DOHH2 (cell line): ENCODE measurements at regions not wholly inside any gene's neighbourhood (a gene's known extent, or its start where the extent isn't known, plus 50 kb on each side); places are given as distances from the start of the nearest gene placed in this dataset.

Experiments
- H3F3A ChIP-seq: fragments of 200-600 bp; sonication (generic), shearing (Covaris generic); 2 replicates; pipeline ENCODE4 v1.6.0; 2016; ENCODE audit warnings: antibody characterized with exemption, mild to moderate bottlenecking; ENCODE audit not compliant: control insufficient read depth, insufficient read depth
- H3K27ac ChIP-seq: fragments of 200-600 bp; sonication (generic); 2 replicates; pipeline ENCODE4 v1.5.1; 2014; ENCODE audit warnings: low read depth, mild to moderate bottlenecking, low read length, moderate library complexity
- H3K27me3 ChIP-seq: fragments of 200-600 bp; sonication (generic); 2 replicates; pipeline ENCODE4 v1.6.1; 2014; ENCODE audit warnings: mild to moderate bottlenecking, low read length, mixed read lengths; ENCODE audit not compliant: control insufficient read depth
- H3K36me3 ChIP-seq: fragments of 200-600 bp; sonication (generic); 2 replicates; pipeline ENCODE4 v1.6.1; 2014; ENCODE audit warnings: mild to moderate bottlenecking, low read length, moderate library complexity, mixed read lengths; ENCODE audit not compliant: control insufficient read depth
- H3K4me1 ChIP-seq: fragments of 200-600 bp; sonication (generic); 2 replicates; pipeline ENCODE4 v1.6.1; 2014; ENCODE audit warnings: mild to moderate bottlenecking, low read length, mixed read lengths; ENCODE audit not compliant: control insufficient read depth
- H3K4me2 ChIP-seq: fragments of 200-600 bp; sonication (generic); 2 replicates; pipeline ENCODE4 v1.6.0; 2014; ENCODE audit warnings: mild to moderate bottlenecking, low read length, moderate library complexity
- H3K4me3 ChIP-seq: fragments of 200-600 bp; sonication (generic); 2 replicates; pipeline ENCODE4 v1.5.1; 2014; ENCODE audit warnings: mild to moderate bottlenecking, low read length, mixed read lengths
- H3K79me2 ChIP-seq: fragments of 200-600 bp; sonication (generic); 2 replicates; pipeline ENCODE4 v1.6.1; 2014; ENCODE audit warnings: mild to moderate bottlenecking, low read length, mixed read lengths; ENCODE audit not compliant: control insufficient read depth
- H3K9me2 ChIP-seq: fragments of 200-600 bp; sonication (generic); replicated peaks from 2 replicates; pipeline ENCODE4 v1.6.1; 2014; ENCODE audit warnings: mild to moderate bottlenecking, low read length, mixed read lengths; ENCODE audit not compliant: control insufficient read depth
- H3K9me3 ChIP-seq: fragments of 200-600 bp; sonication (generic); 2 replicates; pipeline ENCODE4 v1.6.1; 2014; ENCODE audit warnings: antibody characterized with exemption, low read length, mixed read lengths; ENCODE audit not compliant: control insufficient read depth, insufficient read depth
- H4K20me1 ChIP-seq: fragments of 200-600 bp; sonication (generic); 2 replicates; pipeline ENCODE4 v1.6.0; 2014; ENCODE audit warnings: low read depth, mild to moderate bottlenecking, antibody characterized with exemption, low read length, moderate library complexity; ENCODE audit not compliant: control insufficient read depth, insufficient read depth
- EZH2phosphoT487 ChIP-seq: fragments of 200-600 bp; sonication (generic); IDR thresholded peaks from 2 replicates; pipeline ENCODE4 v1.6.1; 2017; ENCODE audit warnings: borderline replicate concordance, mild to moderate bottlenecking, antibody characterized with exemption, low read length, moderate library complexity, mixed read lengths
- TF ChIP-seq, protein P1 (sequence below): fragments of 200-600 bp; sonication (generic); IDR thresholded peaks from one replicate; pipeline ENCODE4 v1.5.1; 2014; ENCODE audit warnings: antibody characterized with exemption, mild to moderate bottlenecking, low read depth, low read length; ENCODE audit not compliant: poor library complexity, severe bottlenecking

DNA sequence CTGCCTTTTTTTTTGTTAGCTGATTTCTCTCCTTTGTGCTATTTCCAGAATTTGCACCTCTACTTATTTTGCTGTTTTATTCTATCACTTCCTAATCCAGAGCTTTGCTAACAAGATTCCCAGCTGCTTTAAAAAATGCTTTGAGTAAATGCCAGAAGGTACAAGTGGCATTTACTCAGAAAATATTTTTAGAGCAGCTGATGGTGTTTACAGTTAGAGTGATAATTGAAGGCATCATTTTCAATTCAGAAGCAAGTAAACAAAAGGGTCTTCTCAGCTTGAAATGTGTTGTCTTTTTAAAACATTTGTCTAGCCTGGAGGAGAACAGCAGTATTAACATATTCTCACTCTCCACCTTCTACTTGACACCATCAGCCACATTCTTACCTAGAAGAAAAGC is 99.9 kb downstream of the OTOR start:
- Histone ChIP-seq H3K79me2 (no peaks in the 10 kb centered on the region), H3K27ac (no peak overlapping the region), H3K4me1 (no peaks in the 10 kb centered on the region), H3K4me3 (no peak overlapping the region), H3K9me2 (no peaks in the 10 kb centered on the region), H3K4me2 (no peak overlapping the region), H4K20me1 (no peaks in the 10 kb centered on the region), H3K27me3 (no peaks in the 10 kb centered on the region), H3K9me3 (no peaks in the 10 kb centered on the region), H3K36me3 (no peaks in the 10 kb centered on the region), H3F3A (no peaks in the 10 kb centered on the region)
- no peak for TF ChIP-seq EZH2phosphoT487
- TF ChIP-seq, protein P1, sequence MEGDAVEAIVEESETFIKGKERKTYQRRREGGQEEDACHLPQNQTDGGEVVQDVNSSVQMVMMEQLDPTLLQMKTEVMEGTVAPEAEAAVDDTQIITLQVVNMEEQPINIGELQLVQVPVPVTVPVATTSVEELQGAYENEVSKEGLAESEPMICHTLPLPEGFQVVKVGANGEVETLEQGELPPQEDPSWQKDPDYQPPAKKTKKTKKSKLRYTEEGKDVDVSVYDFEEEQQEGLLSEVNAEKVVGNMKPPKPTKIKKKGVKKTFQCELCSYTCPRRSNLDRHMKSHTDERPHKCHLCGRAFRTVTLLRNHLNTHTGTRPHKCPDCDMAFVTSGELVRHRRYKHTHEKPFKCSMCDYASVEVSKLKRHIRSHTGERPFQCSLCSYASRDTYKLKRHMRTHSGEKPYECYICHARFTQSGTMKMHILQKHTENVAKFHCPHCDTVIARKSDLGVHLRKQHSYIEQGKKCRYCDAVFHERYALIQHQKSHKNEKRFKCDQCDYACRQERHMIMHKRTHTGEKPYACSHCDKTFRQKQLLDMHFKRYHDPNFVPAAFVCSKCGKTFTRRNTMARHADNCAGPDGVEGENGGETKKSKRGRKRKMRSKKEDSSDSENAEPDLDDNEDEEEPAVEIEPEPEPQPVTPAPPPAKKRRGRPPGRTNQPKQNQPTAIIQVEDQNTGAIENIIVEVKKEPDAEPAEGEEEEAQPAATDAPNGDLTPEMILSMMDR: no peak

- H3K9me3 ChIP-seq: no peaks in the 10 kb centered on the region
- no peak overlapping the region for H3K4me3 ChIP-seq
- no peaks in the 10 kb centered on the region for H3K4me1 ChIP-seq
- H3K27me3 ChIP-seq: no peaks in the 10 kb centered on the region
- H3K79me2 ChIP-seq: no peaks in the 10 kb centered on the region
- H3K4me2 ChIP-seq: no peak overlapping the region
- no peaks in the 10 kb centered on the region for H3K36me3 ChIP-seq
- no peaks in the 10 kb centered on the region for H3K9me2 ChIP-seq
- TF ChIP-seq, protein P1: no peak
- no peak for TF ChIP-seq EZH2phosphoT487
- H3F3A ChIP-seq: no peaks in the 10 kb centered on the region
- H4K20me1 ChIP-seq: no peaks in the 10 kb centered on the region
- no peak overlapping the region for H3K27ac ChIP-seq
These were observed 100.4 kb downstream of the OTOR start for GRCh38 chr20:16848526-16848925.

- H3K4me3 ChIP-seq: no peak overlapping the region
- no peak for TF ChIP-seq EZH2phosphoT487
- TF ChIP-seq, protein P1: no peak
- H3K36me3 ChIP-seq: no peaks in the 10 kb centered on the region
- no peaks in the 10 kb centered on the region for H3K9me3 ChIP-seq
- H3K79me2 ChIP-seq: no peaks in the 10 kb centered on the region
- H4K20me1 ChIP-seq: no peaks in the 10 kb centered on the region
- H3K4me1 ChIP-seq: no peaks in the 10 kb centered on the region
- no peak overlapping the region for H3K27ac ChIP-seq
- H3K27me3 ChIP-seq: no peaks in the 10 kb centered on the region
- no peak overlapping the region for H3K4me2 ChIP-seq
- no peaks in the 10 kb centered on the region for H3K9me2 ChIP-seq
- H3F3A ChIP-seq: no peaks in the 10 kb centered on the region
These were observed 112.8 kb downstream of the OTOR start for GRCh38 chr20:16860914-16861313.

DNA sequence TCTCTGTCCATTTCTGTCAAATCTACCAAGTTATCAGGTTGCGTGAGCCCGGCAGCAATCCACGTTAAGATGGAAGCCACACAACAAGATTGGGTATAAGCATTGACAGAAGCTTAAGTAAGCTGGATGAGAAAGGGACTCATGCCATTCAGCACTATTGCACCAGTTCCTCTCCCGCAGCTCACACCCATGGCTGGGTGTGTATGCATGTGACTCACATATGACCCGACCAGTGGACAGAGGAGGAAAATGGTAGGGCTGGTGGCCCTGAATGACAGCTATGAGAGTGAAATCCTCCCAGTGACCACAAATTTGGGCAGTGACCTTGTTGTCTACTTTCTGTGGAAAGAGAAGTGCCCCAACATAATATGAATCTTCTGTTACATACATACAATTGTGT is 113.5 kb downstream of the OTOR start:
- TF ChIP-seq EZH2phosphoT487: no peak
- TF ChIP-seq, protein P1: no peak
- Histone ChIP-seq H3K27ac (no peak overlapping the region), H3K27me3 (no peaks in the 10 kb centered on the region)

More for the DNA sequence above, 113.5 kb downstream of the OTOR start:
- Histone ChIP-seq H3K79me2 (no peaks in the 10 kb centered on the region), H3K4me3 (no peak overlapping the region), H3K36me3 (no peaks in the 10 kb centered on the region), H3K4me1 (no peaks in the 10 kb centered on the region), H3K9me2 (no peaks in the 10 kb centered on the region), H3F3A (no peaks in the 10 kb centered on the region), H4K20me1 (no peaks in the 10 kb centered on the region), H3K9me3 (no peaks in the 10 kb centered on the region), H3K4me2 (no peak overlapping the region)
